PC-9 (cell line): ENCODE measurements at regions not wholly inside any gene's neighbourhood (a gene's known extent, or its start where the extent isn't known, plus 50 kb on each side); places are given as distances from the start of the nearest gene placed in this dataset.

Source experiments
- BruUV-seq: library from RNA; stranded (reverse); fragments of 400-500 nt; replicated peaks from 2 replicates; lab custom pipeline; 2021; lab: Mats Ljungman, UMichigan
- CTCF ChIA-PET: fragments of 300-600 bp; sonication (Branson Sonifier 250); formaldehyde crosslinking; loops from one replicate; lab custom pipeline; 2022; ENCODE audit warnings: antibody characterized with exemption; lab: Charles Lee
- POLR2A ChIA-PET: fragments of 300-600 bp; sonication (Branson Sonifier 250); formaldehyde crosslinking; loops from one replicate; lab custom pipeline; 2022; ENCODE audit warnings: antibody characterized with exemption; ENCODE audit not compliant: unreplicated experiment; lab: Charles Lee
- DNase-seq, 2 experiments: peaks; one replicate each; pipeline versions ENCODE4 v3.0.0 to v3.0.0-alpha.2; 2015 to 2022; ENCODE audit warnings: mixed read lengths in 1 of 2
- H2AFZ ChIP-seq: fragments of 200-600 bp; sonication (generic); 2 replicates; pipeline ENCODE4 v1.8.1; 2017; ENCODE audit warnings: antibody characterized with exemption
- H3F3A ChIP-seq: fragments of 200-600 bp; sonication (generic); 2 replicates; pipeline ENCODE4 v1.8.1; 2017; ENCODE audit warnings: antibody characterized with exemption, mild to moderate bottlenecking, low read depth; ENCODE audit not compliant: insufficient read depth
- H3K27ac ChIP-seq: fragments of 200-600 bp; sonication (generic); 2 replicates; pipeline ENCODE4 v1.6.1; 2016; ENCODE audit warnings: mixed run types
- H3K27me3 ChIP-seq: fragments of 200-600 bp; sonication (generic); 2 replicates; pipeline ENCODE4 v1.6.1; 2016; ENCODE audit warnings: low read depth, mixed run types; ENCODE audit not compliant: insufficient read depth
- H3K36me3 ChIP-seq: fragments of 200-600 bp; sonication (generic); 2 replicates; pipeline ENCODE4 v1.6.1; 2016; ENCODE audit warnings: low read depth, mixed run types
- H3K4me1 ChIP-seq: fragments of 200-600 bp; sonication (generic); replicated peaks from 2 replicates; pipeline ENCODE4 v1.6.1; 2016; ENCODE audit warnings: mixed run types; ENCODE audit not compliant: insufficient read depth
- H3K4me2 ChIP-seq: fragments of 200-600 bp; sonication (generic); 2 replicates; pipeline ENCODE4 v1.6.1; 2017; ENCODE audit warnings: mixed run types
- H3K4me3 ChIP-seq: fragments of 200-600 bp; sonication (generic); 2 replicates; pipeline ENCODE4 v1.6.1; 2016; ENCODE audit warnings: mixed run types
- H3K79me2 ChIP-seq: fragments of 200-600 bp; sonication (generic); 2 replicates; pipeline ENCODE4 v1.6.1; 2017; ENCODE audit warnings: low read depth, mixed run types
- H3K9me2 ChIP-seq: fragments of 200-600 bp; sonication (generic); 2 replicates; pipeline ENCODE4 v1.8.1; 2017; ENCODE audit warnings: mild to moderate bottlenecking; ENCODE audit not compliant: insufficient read depth
- H3K9me3 ChIP-seq: fragments of 200-600 bp; sonication (generic); 2 replicates; pipeline ENCODE4 v1.8.1; 2016; ENCODE audit warnings: low read depth; ENCODE audit not compliant: insufficient read depth
- H4K20me1 ChIP-seq: fragments of 200-600 bp; sonication (generic); 2 replicates; pipeline ENCODE4 v1.8.1; 2017; ENCODE audit not compliant: insufficient read depth
- CTCF ChIP-seq: fragments of 200-600 bp; sonication (generic); conservative IDR thresholded peaks from 2 replicates; pipeline ENCODE4 v1.6.1; 2017; ENCODE audit warnings: mixed run types, antibody characterized with exemption, mild to moderate bottlenecking, moderate library complexity
- EZH2 ChIP-seq: fragments of 200-600 bp; sonication (generic); IDR thresholded peaks from 2 replicates; pipeline ENCODE4 v1.8.0; 2017; ENCODE audit warnings: antibody characterized with exemption, low read depth
- intact Hi-C: fragments of 100-400 bp; cut with micrococcal nuclease; formaldehyde crosslinking; loops from one replicate; pipeline ENCODE4 v1.10.0; 2022; ENCODE audit not compliant: unreplicated experiment

GRCh38 chrX:9160698-9161329 lies 126.9 kb upstream of the FAM9B start:
- no TSS peak for BruUV-seq
- intact Hi-C loops: no loop called here
- Histone ChIP-seq H3K4me1 (peaks cover 33% of the 10 kb centered on the region), H3F3A (peaks cover 11% of the 10 kb centered on the region), H2AFZ (no peak overlapping the region), H3K9me2 (no peaks in the 10 kb centered on the region), H3K27ac (no peak overlapping the region), H3K4me3 (no peak overlapping the region), H3K4me2 (no peak overlapping the region), H3K9me3 (no peaks in the 10 kb centered on the region), H3K36me3 (no peaks in the 10 kb centered on the region), H3K27me3 (no peaks in the 10 kb centered on the region), H3K79me2 (no peaks in the 10 kb centered on the region), H4K20me1 (no peaks in the 10 kb centered on the region)
- ChIA-PET CTCF (no interaction called here), POLR2A (no interaction called here)
- no peak for TF ChIP-seq CTCF
- no peak for DNase-seq

- CTCF ChIA-PET: no interaction called here
- Histone ChIP-seq H2AFZ (no peak overlapping the region), H3K4me2 (peak overlapping the region; percentile 58; the same call in 1 of the 2 replicates), H3K27me3 (no peaks in the 10 kb centered on the region), H3K4me1 (peaks cover 45% of the 10 kb centered on the region), H3K27ac (0 out of 2 replicates have a peak overlapping the region, but pooled peaks have one; percentile 37), H3K9me3 (peaks cover 10% of the 10 kb centered on the region; the same call in 1 of the 2 replicates), H3F3A (peaks cover 11% of the 10 kb centered on the region), H3K4me3 (no peak overlapping the region), H4K20me1 (no peaks in the 10 kb centered on the region), H3K36me3 (no peaks in the 10 kb centered on the region), H3K79me2 (no peaks in the 10 kb centered on the region), H3K9me2 (no peaks in the 10 kb centered on the region)
- POLR2A ChIA-PET: no interaction called here
- no peak for DNase-seq
- BruUV-seq: no TSS peak
- TF ChIP-seq CTCF: no peak
- TF ChIP-seq EZH2: no peak
- intact Hi-C loops: no loop called here
Measured at GRCh38 chrX:9162698-9163097, 128.8 kb upstream of the FAM9B start.

GRCh38 chrX:9163214-9163709 lies 129.3 kb upstream of the FAM9B start:
- peak overlapping the region; percentile 37; the same call in 1 of the 2 replicates for H3K27ac ChIP-seq
- POLR2A ChIA-PET: no interaction called here
- H2AFZ ChIP-seq: no peak overlapping the region
- peaks cover 10% of the 10 kb centered on the region; the same call in 1 of the 2 replicates for H3K9me3 ChIP-seq
- no peaks in the 10 kb centered on the region for H3K9me2 ChIP-seq
- no peaks in the 10 kb centered on the region for H3K36me3 ChIP-seq
- peaks cover 45% of the 10 kb centered on the region for H3K4me1 ChIP-seq
- H3K79me2 ChIP-seq: no peaks in the 10 kb centered on the region
- intact Hi-C loops: no loop called here
- peak overlapping the region; percentile 58 for H3K4me2 ChIP-seq
- CTCF ChIA-PET: no interaction called here
- H3K4me3 ChIP-seq: no peak overlapping the region
- BruUV-seq: no TSS peak
- peaks cover 11% of the 10 kb centered on the region for H3F3A ChIP-seq
- H3K27me3 ChIP-seq: no peaks in the 10 kb centered on the region
- no peaks in the 10 kb centered on the region for H4K20me1 ChIP-seq
- DNase-seq: no peak
- TF ChIP-seq EZH2 (no peak), CTCF (no peak)
